ENCODE measurements at regions not wholly inside any gene's neighbourhood (a gene's known extent, or its start where the extent isn't known, plus 50 kb on each side); places are given as distances from the start of the nearest gene placed in this dataset.

GRCh38 chr1:30188329-30188728 lies 535.1 kb downstream of the MATN1 start:
- DNase-seq (ENCODE audit: low read depth in 2 of 2) = no peak

- DNase-seq (ENCODE audit: low read depth in 2 of 2) = no peak
Observed at GRCh38 chr1:30187413-30188023, 535.9 kb downstream of the MATN1 start.

GRCh38 chr1:30186586-30186985 lies 536.8 kb downstream of the MATN1 start:
- no peak for DNase-seq (ENCODE audit: low read depth in 2 of 2)

GRCh38 chr1:30185809-30186208 lies 537.6 kb downstream of the MATN1 start:
- DNase-seq (ENCODE audit: low read depth in 2 of 2) = no peak

GRCh38 chr1:30185313-30185712 lies 538.1 kb downstream of the MATN1 start:
- no peak for DNase-seq (ENCODE audit: low read depth in 2 of 2)

GRCh38 chr1:30184393-30185141 lies 538.8 kb downstream of the MATN1 start:
- DNase-seq (ENCODE audit: low read depth in 2 of 2) = no peak

- no peak for DNase-seq (ENCODE audit: low read depth in 2 of 2)
Observed at GRCh38 chr1:30183895-30184294, 539.5 kb downstream of the MATN1 start.

- DNase-seq (ENCODE audit: low read depth in 2 of 2) = no peak
Observed at GRCh38 chr1:30183006-30183405, 540.4 kb downstream of the MATN1 start.

- DNase-seq (ENCODE audit: low read depth in 2 of 2) = no peak
Observed at GRCh38 chr1:30179942-30180543, 543.3 kb downstream of the MATN1 start.

- no peak for DNase-seq (ENCODE audit: low read depth in 2 of 2)
Observed at GRCh38 chr1:30176477-30176876, 546.9 kb downstream of the MATN1 start.

- DNase-seq (ENCODE audit: low read depth in 2 of 2) = no peak
Observed at GRCh38 chr1:30174499-30174898, 548.9 kb downstream of the MATN1 start.

GRCh38 chr1:30173560-30173959 lies 549.8 kb downstream of the MATN1 start:
- DNase-seq (ENCODE audit: low read depth in 2 of 2) = no peak

- no peak for DNase-seq (ENCODE audit: low read depth in 2 of 2)
Observed at GRCh38 chr1:30172757-30173156, 550.6 kb downstream of the MATN1 start.

GRCh38 chr1:30172299-30172694 lies 551.1 kb downstream of the MATN1 start:
- no peak for DNase-seq (ENCODE audit: low read depth in 2 of 2)

- DNase-seq (ENCODE audit: low read depth in 2 of 2) = no peak
Observed at GRCh38 chr1:30171537-30172298, 551.7 kb downstream of the MATN1 start.

- no peak for DNase-seq (ENCODE audit: low read depth in 2 of 2)
Observed at GRCh38 chr1:30169269-30169668, 554.1 kb downstream of the MATN1 start.

GRCh38 chr1:30166174-30166573 lies 557.2 kb downstream of the MATN1 start:
- DNase-seq (ENCODE audit: low read depth in 2 of 2) = no peak

GRCh38 chr1:30165116-30165515 lies 558.3 kb downstream of the MATN1 start:
- no peak for DNase-seq (ENCODE audit: low read depth in 2 of 2)

GRCh38 chr1:30164693-30165092 lies 558.7 kb downstream of the MATN1 start:
- no peak for DNase-seq (ENCODE audit: low read depth in 2 of 2)

GRCh38 chr1:30162565-30162964 lies 560.8 kb downstream of the MATN1 start:
- no peak for DNase-seq (ENCODE audit: low read depth in 2 of 2)

- no peak for DNase-seq (ENCODE audit: low read depth in 2 of 2)
Observed at GRCh38 chr1:30161953-30162352, 561.4 kb downstream of the MATN1 start.

GRCh38 chr1:30160999-30161689 lies 562.2 kb downstream of the MATN1 start:
- DNase-seq (ENCODE audit: low read depth in 2 of 2) = no peak
